ENCODE measurements at regions not wholly inside any gene's neighbourhood (a gene's known extent, or its start where the extent isn't known, plus 50 kb on each side); places are given as distances from the start of the nearest gene placed in this dataset.

GRCh38 chr13:111537115-111537728, 216.8 kb downstream of the TEX29 start:
- no peak for DNase-seq (ENCODE audit: low read depth in 2 of 2)

- DNase-seq (ENCODE audit: low read depth in 2 of 2), result no peak
Measured at GRCh38 chr13:111537843-111538499, 217.5 kb downstream of the TEX29 start.

- DNase-seq (ENCODE audit: low read depth in 2 of 2), result no peak
Measured at GRCh38 chr13:111539252-111539651, 218.8 kb downstream of the TEX29 start.

- DNase-seq (ENCODE audit: low read depth in 2 of 2), result no peak
Measured at GRCh38 chr13:111539791-111540446, 219.5 kb downstream of the TEX29 start.

- no peak for DNase-seq (ENCODE audit: low read depth in 2 of 2)
Measured at GRCh38 chr13:111540486-111540885, 220.0 kb downstream of the TEX29 start.

DNA sequence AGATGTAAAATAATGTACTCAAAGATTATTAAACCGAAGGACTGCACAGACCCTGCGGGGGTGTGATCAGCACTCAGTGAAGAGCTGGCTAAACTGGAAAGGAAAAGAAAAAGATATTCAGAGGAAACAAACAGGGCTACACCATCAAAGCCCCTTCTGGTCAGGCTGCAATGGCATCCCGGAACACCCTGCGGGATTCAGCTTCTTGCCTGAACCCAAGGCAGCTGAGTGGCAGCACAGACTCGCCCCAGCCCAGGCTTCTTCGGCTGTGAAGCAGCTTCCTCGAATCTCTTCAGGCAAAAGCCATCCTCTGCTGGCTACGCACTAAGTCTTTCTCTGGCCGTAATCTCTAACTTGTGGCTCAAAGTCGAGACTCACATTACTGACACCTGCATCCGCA, 220.9 kb downstream of the TEX29 start:
- no peak for DNase-seq (ENCODE audit: low read depth in 2 of 2)

GRCh38 chr13:111541752-111542529, 221.5 kb downstream of the TEX29 start:
- no peak for DNase-seq (ENCODE audit: low read depth in 2 of 2)

DNA sequence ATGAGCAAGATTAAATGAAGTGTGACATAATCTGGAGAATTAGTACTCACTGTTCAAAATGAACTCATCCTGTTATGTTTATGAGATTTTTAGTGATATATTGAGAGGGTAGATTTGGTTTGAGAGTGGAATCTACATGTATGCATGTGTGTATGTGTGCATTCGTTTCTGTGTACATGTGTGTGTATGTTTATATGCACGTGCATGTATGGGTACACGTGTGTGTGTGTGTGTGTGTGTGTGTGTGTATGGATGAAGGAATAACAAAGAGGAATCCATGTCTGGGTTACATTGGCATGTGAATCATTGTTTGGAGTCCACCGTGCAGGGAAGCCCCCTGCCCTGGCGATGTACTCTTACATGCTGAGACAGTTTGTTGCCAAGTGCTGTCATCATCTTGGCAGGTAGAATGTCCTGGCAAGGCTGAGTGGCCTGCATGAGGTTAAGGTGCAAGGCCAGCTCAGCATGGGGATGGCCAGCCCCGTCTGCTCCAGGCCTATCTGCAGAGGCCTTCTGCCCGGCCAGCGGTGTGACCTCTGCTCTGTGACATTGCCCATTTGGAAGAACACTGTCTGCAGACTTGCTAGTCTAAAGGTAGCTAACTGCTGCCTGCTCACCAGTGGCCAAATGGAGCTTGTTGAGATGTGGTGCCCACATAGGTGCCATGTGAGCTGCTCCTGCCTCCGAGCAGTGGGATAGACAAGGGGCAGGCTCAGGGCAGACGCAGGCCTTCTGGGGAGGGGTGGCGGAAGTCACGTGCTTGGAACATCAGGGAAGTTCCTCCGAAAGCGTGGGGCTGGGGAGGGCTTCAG, 222.3 kb downstream of the TEX29 start:
- DNase-seq (ENCODE audit: low read depth in 2 of 2), result no peak

GRCh38 chr13:111546921-111547675, 226.7 kb downstream of the TEX29 start:
- DNase-seq (ENCODE audit: low read depth in 2 of 2), result no peak

GRCh38 chr13:111547726-111548273, 227.4 kb downstream of the TEX29 start:
- no peak for DNase-seq (ENCODE audit: low read depth in 2 of 2)

DNA sequence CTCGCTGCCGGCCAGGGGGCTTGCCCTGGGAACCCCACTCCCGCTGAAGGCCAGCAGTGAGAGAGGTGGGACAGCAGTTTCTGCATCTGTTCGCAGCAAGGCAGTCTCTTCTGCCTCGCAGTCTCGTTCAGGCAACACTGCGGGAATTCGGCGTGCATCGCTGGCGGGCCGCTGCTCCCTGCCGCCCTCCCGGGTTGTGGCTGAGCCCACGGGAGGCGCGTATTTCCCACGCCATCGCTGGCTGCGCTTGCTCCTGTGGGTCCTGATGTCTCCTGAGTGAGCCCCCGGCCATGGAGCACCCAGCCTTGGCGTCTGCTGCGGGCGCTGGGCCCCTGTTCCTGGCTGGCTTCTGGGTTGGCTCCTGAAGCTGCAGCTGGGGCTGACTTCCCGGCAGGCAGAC, 227.9 kb downstream of the TEX29 start:
- DNase-seq (ENCODE audit: low read depth in 2 of 2), result no peak

- no peak for DNase-seq (ENCODE audit: low read depth in 2 of 2)
Measured at GRCh38 chr13:111548805-111549204, 228.4 kb downstream of the TEX29 start.

GRCh38 chr13:111549464-111549863, 229.0 kb downstream of the TEX29 start:
- no peak for DNase-seq (ENCODE audit: low read depth in 2 of 2)

DNA sequence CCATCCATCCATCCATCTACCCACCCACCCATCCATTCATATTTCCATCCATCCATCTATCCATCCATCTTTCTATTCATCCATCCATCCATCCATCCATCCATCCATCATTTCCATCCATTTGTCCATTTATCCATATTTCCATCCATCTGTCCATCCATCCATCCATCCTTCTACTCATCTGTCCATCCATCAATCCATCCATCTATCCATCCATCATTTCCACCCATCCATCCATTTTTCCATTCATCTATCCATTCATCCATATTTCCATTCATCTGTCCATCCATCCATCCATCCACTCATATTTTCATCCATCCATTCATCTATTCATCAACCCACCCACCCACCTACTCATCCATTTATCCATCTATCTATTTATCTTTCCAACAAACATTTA, 229.6 kb downstream of the TEX29 start:
- no peak for DNase-seq (ENCODE audit: low read depth in 2 of 2)

GRCh38 chr13:111551204-111551820, 230.9 kb downstream of the TEX29 start:
- no peak for DNase-seq (ENCODE audit: low read depth in 2 of 2)

DNA sequence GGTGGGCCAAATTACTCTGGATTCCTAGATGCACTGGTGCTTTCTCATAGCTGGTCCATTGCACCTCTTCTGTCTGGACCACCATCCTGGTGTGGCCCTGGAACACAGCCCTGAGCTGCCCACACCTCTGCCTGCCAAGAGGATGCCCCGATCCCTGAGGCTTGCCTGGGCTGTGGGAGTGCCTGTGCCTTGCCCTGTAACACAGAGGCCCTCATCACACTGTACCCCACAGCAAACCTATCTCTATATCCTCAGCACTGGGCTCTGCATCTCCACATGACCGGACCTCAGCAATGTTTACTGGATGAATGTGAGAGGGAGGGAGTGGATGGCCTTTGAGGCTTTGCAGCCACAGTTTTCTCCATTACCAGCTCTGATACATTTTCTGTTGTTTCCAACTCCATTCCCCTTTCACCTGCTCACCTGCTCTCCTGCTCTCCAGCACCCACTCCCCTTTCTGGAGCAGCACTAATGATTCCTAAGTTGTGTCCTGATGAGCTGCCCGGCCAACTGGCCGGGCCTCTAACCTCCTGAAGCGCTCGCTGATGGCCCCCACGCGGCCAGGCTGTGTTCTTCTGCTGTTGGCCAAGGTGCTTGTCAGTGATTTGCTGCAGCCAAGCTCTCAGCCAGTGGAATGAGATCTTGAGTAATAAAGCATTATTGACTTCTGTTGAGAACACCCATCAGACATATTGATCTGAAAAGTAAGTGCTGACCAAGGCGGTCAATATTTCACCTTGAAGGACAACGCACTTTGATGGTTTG, 232.6 kb downstream of the TEX29 start:
- no peak for DNase-seq (ENCODE audit: low read depth in 2 of 2)

DNA sequence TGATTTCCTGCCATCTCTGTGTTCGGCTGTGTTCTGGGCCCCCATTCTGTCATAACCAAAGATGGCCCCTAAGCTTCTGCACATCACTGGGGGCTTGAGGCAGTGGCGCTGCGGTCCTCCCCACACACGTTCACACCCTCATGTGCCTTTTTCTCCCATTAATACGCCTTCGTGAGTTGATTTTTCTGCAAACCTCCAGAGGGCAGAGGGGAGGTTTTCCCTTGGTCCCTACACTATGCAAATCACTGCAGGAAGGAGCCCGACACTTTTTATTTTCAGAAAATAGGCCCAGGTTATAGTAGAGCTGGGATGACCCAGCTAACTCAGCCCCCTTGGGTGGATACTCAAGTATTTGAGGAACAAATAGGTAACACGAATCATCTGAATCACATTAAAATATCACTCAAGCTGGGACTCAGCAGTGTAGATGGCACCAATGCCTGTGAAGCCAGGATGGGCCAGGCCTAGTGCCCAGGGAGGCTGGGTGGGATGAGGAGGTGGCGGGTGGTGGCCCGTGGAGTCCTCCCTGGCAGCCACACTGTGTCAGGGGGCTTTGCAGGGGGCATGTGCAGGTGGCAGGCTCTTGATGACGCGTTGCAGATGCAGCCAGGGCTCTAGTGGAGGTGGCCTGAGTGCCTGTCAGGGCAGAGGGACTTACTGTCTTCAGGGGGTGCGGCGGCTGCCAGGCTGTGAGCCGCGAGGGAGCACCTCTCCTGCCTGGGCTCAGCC, 234.3 kb downstream of the TEX29 start:
- no peak for DNase-seq (ENCODE audit: low read depth in 2 of 2)

GRCh38 chr13:111555268-111555808, 234.9 kb downstream of the TEX29 start:
- no peak for DNase-seq (ENCODE audit: low read depth in 2 of 2)
